NCI-H2196 (cell line): ENCODE measurements at regions not wholly inside any gene's neighbourhood (a gene's known extent, or its start where the extent isn't known, plus 50 kb on each side); places are given as distances from the start of the nearest gene placed in this dataset.
"Not testable (repeated sequence)": the region's sequence is repeated elsewhere in the genome, so short reads cannot be mapped to it uniquely, and the experiment has no call there.

Source experiments
- DNase-seq: peaks from one replicate; lab custom pipeline; 2025; ENCODE audit not compliant: unreplicated experiment; lab: John Stamatoyannopoulos, UW

GRCh38 chrX:25810202-25810601, 327.9 kb upstream of the MAGEB18 start:
- no peak for DNase-seq

- no peak for DNase-seq
Observed at GRCh38 chrX:25819879-25820278, 318.3 kb upstream of the MAGEB18 start.

- DNase-seq = no peak
Observed at GRCh38 chrX:25851141-25851540, 287.0 kb upstream of the MAGEB18 start.

GRCh38 chrX:25853002-25853479, 285.1 kb upstream of the MAGEB18 start:
- DNase-seq = no peak

- DNase-seq = no peak
Observed at GRCh38 chrX:25858273-25858880, 279.8 kb upstream of the MAGEB18 start.

- DNase-seq = no peak
Observed at GRCh38 chrX:25860322-25860721, 277.8 kb upstream of the MAGEB18 start.

- no peak for DNase-seq
Observed at GRCh38 chrX:25869761-25870160, 268.4 kb upstream of the MAGEB18 start.

GRCh38 chrX:25872786-25873185, 265.4 kb upstream of the MAGEB18 start:
- DNase-seq = no peak

- DNase-seq = no peak
Observed at GRCh38 chrX:25873196-25873595, 264.9 kb upstream of the MAGEB18 start.

GRCh38 chrX:25878806-25879205, 259.3 kb upstream of the MAGEB18 start:
- DNase-seq = no peak

GRCh38 chrX:25882503-25882902, 255.6 kb upstream of the MAGEB18 start:
- not testable (repeated sequence) for DNase-seq

- no peak for DNase-seq
Observed at GRCh38 chrX:25897758-25898157, 240.4 kb upstream of the MAGEB18 start.

GRCh38 chrX:25905728-25906127, 232.4 kb upstream of the MAGEB18 start:
- DNase-seq = not testable (repeated sequence)

- no peak for DNase-seq
Observed at GRCh38 chrX:25925946-25926345, 212.2 kb upstream of the MAGEB18 start.

- DNase-seq = no peak
Observed at GRCh38 chrX:25928316-25928715, 209.8 kb upstream of the MAGEB18 start.

- no peak for DNase-seq
Observed at GRCh38 chrX:25941087-25941486, 197.1 kb upstream of the MAGEB18 start.

GRCh38 chrX:25941559-25942250, 196.4 kb upstream of the MAGEB18 start:
- no peak for DNase-seq

GRCh38 chrX:25968920-25969319, 169.2 kb upstream of the MAGEB18 start:
- peak; percentile 2 for DNase-seq

GRCh38 chrX:25976683-25977310, 161.3 kb upstream of the MAGEB18 start:
- DNase-seq = no peak

- DNase-seq = no peak
Observed at GRCh38 chrX:25998687-25999086, 139.5 kb upstream of the MAGEB18 start.

- DNase-seq = no peak
Observed at GRCh38 chrX:26007462-26007861, 130.7 kb upstream of the MAGEB18 start.

GRCh38 chrX:26008042-26008441, 130.1 kb upstream of the MAGEB18 start:
- DNase-seq = no peak
